HepG2 (cell line): ENCODE measurements at regions not wholly inside any gene's neighbourhood (a gene's known extent, or its start where the extent isn't known, plus 50 kb on each side); places are given as distances from the start of the nearest gene placed in this dataset.

ENCODE experiments used
- ATAC-seq: fragments of 200-7000 bp; cut with Tn5 transposase; 3 replicates; pipeline ENCODE4 v1.9.1; 2020; ENCODE audit warnings: mild to moderate bottlenecking, moderate library complexity
- BruUV-seq: library from RNA; stranded (reverse); fragments of 400-500 nt; replicated peaks from 2 replicates; lab custom pipeline; 2021; lab: Mats Ljungman, UMichigan
- CTCF ChIA-PET: fragments of 300-600 bp; formaldehyde crosslinking; extraction: SDS; loops from one replicate; lab custom pipeline; 2021; ENCODE audit warnings: low total read pairs, inconsistent platforms, low intra/inter-chr PET ratio; lab: Yijun Ruan, JAX
- POLR2A ChIA-PET: fragments of 350-600 bp; sonication (Branson Sonifier 250); formaldehyde crosslinking; loops from one replicate; lab custom pipeline; 2020; ENCODE audit warnings: antibody characterized with exemption, inconsistent platforms; lab: Yijun Ruan, JAX
- DNase-seq: peaks from one replicate; pipeline ENCODE4 v3.0.0-alpha.2; 2015; ENCODE audit warnings: low spot score
- FAIRE-seq: peaks from 3 replicates; lab custom pipeline; 2011; peaks lifted over from hg19 to GRCh38; lab: Jason Lieb, UNC
- H2AFZ ChIP-seq: one replicate; pipeline ENCODE4 v1.6.1; 2011; ENCODE audit warnings: low read length, inconsistent platforms
- H3K27ac ChIP-seq: fragments of 300-600 bp; 3 replicates; pipeline ENCODE4 v1.8.0; 2011; ENCODE audit warnings: mixed run types, mild to moderate bottlenecking, mixed read lengths, low read length, inconsistent platforms; ENCODE audit not compliant: insufficient read depth; ENCODE audit errors: extremely low read length
- H3K27me3 ChIP-seq, 2 experiments: fragments of 200-600 bp in 1 of 2; 2 replicates in 1 of 2; 3 replicates in 1 of 2; pipeline versions ENCODE4 v1.6.0 to v1.8.0; 2011; ENCODE audit warnings: low read length in 2 of 2, mild to moderate bottlenecking in 2 of 2, moderate library complexity in 2 of 2, inconsistent platforms in 1 of 2; ENCODE audit not compliant: insufficient read depth in 2 of 2, control insufficient read depth in 1 of 2
- H3K36me3 ChIP-seq, 2 experiments: fragments of 200-600 bp in 1 of 2; replicated peaks in 1 of 2; 2 replicates in 1 of 2; 3 replicates in 1 of 2; pipeline versions ENCODE4 v1.5.1 to v1.8.0; 2011; ENCODE audit warnings: low read length in 2 of 2, inconsistent platforms in 1 of 2; ENCODE audit not compliant: insufficient read depth in 2 of 2, control insufficient read depth in 1 of 2
- H3K4me1 ChIP-seq: 2 replicates; pipeline ENCODE4 v1.5.1; 2012; ENCODE audit warnings: low read length, inconsistent platforms; ENCODE audit not compliant: insufficient read depth
- H3K4me2 ChIP-seq: 2 replicates; pipeline ENCODE4 v1.6.0; 2011; ENCODE audit warnings: low read depth, low read length, inconsistent platforms
- H3K4me3 ChIP-seq, 3 experiments: fragments of 200-600 bp in 1 of 3; sonication (generic), shearing (Covaris generic) in 1 of 3; replicated peaks in 1 of 3; 2 replicates each; pipeline ENCODE4 v1.5.1; 2011 to 2016; ENCODE audit warnings: low read length in 3 of 3, inconsistent platforms in 2 of 3, low read depth in 2 of 3, mild to moderate bottlenecking in 2 of 3, control low read depth in 1 of 3, mixed read lengths in 1 of 3; ENCODE audit not compliant: insufficient read depth in 1 of 3
- H3K79me2 ChIP-seq: one replicate; pipeline ENCODE4 v1.6.1; 2011; ENCODE audit warnings: low read length, inconsistent platforms; ENCODE audit not compliant: insufficient read depth
- H3K9ac ChIP-seq: 2 replicates; pipeline ENCODE4 v1.6.0; 2011; ENCODE audit warnings: mild to moderate bottlenecking, low read depth, low read length, inconsistent platforms; ENCODE audit not compliant: insufficient read depth
- H3K9me3 ChIP-seq: 2 replicates; pipeline ENCODE4 v1.5.1; 2012; ENCODE audit warnings: mild to moderate bottlenecking, low read length
- H4K20me1 ChIP-seq: 2 replicates; pipeline ENCODE4 v1.6.0; 2011; ENCODE audit warnings: inconsistent platforms, mild to moderate bottlenecking, low read length, moderate library complexity; ENCODE audit not compliant: insufficient read depth
- GPBP1L1 ChIP-seq: sonication (generic); formaldehyde crosslinking; IDR thresholded peaks from 2 replicates; pipeline ENCODE4 v1.5.0; 2020; ENCODE audit warnings: mild to moderate bottlenecking, missing genetic modification reagents
- HES4 ChIP-seq: sonication (generic); formaldehyde crosslinking; IDR thresholded peaks from 2 replicates; pipeline ENCODE4 v1.9.0; 2021; ENCODE audit warnings: mild to moderate bottlenecking, missing genetic modification reagents, borderline replicate concordance
- MEF2D ChIP-seq: sonication (generic); formaldehyde crosslinking; IDR thresholded peaks from 2 replicates; pipeline ENCODE4 v1.5.1; 2020; ENCODE audit warnings: mild to moderate bottlenecking, missing genetic modification reagents
- PLRG1 ChIP-seq: fragments of 450-650 bp; conservative IDR thresholded peaks from 2 replicates; pipeline ENCODE4 v1.6.1; 2016
- RNF219 ChIP-seq: sonication (generic); formaldehyde crosslinking; IDR thresholded peaks from 2 replicates; pipeline ENCODE4 v1.5.0; 2020; ENCODE audit warnings: mild to moderate bottlenecking, missing genetic modification reagents
- SAP130 ChIP-seq: IDR thresholded peaks from 2 replicates; pipeline ENCODE4 v1.6.1; 2016; ENCODE audit warnings: low read depth
- ZBTB37 ChIP-seq: sonication (generic); formaldehyde crosslinking; IDR thresholded peaks from 2 replicates; pipeline ENCODE4 v1.4.0; 2020; ENCODE audit warnings: mild to moderate bottlenecking, missing genetic modification reagents
- ZC3H13 ChIP-seq: sonication (generic); formaldehyde crosslinking; IDR thresholded peaks from 2 replicates; pipeline ENCODE4 v1.8.1; 2023; ENCODE audit warnings: mild to moderate bottlenecking, missing genetic modification reagents, moderate library complexity
- ZFP90 ChIP-seq: sonication (generic); formaldehyde crosslinking; IDR thresholded peaks from 2 replicates; pipeline ENCODE4 v1.8.0; 2022; ENCODE audit warnings: missing genetic modification reagents, mild to moderate bottlenecking, inconsistent platforms, borderline replicate concordance
- ZSCAN9 ChIP-seq: IDR thresholded peaks from 2 replicates; pipeline ENCODE4 v1.6.1; 2016; ENCODE audit warnings: borderline replicate concordance
- WGBS: methylation state at CpG from one replicate; pipeline ENCODE4 v1.1.6; 2017; ENCODE audit warnings: low lambda C conversion rate; 5-methylcytosine and 5-hydroxymethylcytosine counted together
- in situ Hi-C: cut with HindIII; loops from 2 replicates; pipeline ENCODE4 v1.10.0; 2017; ENCODE audit warnings: low pct_unique_long_range_greater_than_20kb; ENCODE audit not compliant: extremely low pct_ligation_motif_present
- intact Hi-C: fragments of 100-400 bp; cut with micrococcal nuclease; formaldehyde crosslinking; loops from one replicate; pipeline ENCODE4 v1.10.0; 2022; ENCODE audit not compliant: unreplicated experiment
- TF ChIP-seq, protein P1 (sequence below): IDR thresholded peaks from 2 replicates; pipeline ENCODE4 v1.6.1; 2018; ENCODE audit warnings: missing genetic modification reagents
- TF ChIP-seq, protein P2 (sequence below): sonication (generic); formaldehyde crosslinking; IDR thresholded peaks from 2 replicates; pipeline ENCODE4 v1.5.0; 2020; ENCODE audit warnings: missing genetic modification reagents
- TF ChIP-seq, protein P3 (sequence below): sonication (generic); formaldehyde crosslinking; IDR thresholded peaks from 2 replicates; pipeline ENCODE4 v1.4.0; 2020; ENCODE audit warnings: missing genetic modification reagents, borderline replicate concordance

DNA sequence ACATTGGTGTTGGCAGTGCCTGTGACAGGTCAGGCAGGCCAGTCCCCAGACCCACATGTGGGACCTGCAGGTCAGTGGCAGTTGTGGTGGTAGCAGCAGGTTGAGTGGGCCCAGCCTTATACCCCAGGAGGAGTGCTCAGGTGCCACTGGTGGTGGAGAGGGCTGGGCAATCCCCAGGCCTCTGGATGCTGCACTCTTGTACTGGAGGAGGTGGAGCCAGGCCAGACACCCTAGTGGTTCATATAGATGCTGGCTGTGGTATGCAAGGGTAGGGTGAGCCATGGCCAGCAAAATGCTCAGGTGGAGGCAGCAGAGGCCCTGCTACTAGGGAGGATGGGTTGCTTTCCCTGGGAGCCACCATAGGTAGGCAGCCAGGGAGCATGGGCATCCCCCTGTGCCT is 190.4 kb upstream of the TMPO start (continued):
- TF ChIP-seq, protein P1, sequence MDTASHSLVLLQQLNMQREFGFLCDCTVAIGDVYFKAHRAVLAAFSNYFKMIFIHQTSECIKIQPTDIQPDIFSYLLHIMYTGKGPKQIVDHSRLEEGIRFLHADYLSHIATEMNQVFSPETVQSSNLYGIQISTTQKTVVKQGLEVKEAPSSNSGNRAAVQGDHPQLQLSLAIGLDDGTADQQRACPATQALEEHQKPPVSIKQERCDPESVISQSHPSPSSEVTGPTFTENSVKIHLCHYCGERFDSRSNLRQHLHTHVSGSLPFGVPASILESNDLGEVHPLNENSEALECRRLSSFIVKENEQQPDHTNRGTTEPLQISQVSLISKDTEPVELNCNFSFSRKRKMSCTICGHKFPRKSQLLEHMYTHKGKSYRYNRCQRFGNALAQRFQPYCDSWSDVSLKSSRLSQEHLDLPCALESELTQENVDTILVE (CRISPR knock-in tag), result no peak
- no peak for TF ChIP-seq MEF2D (CRISPR knock-in tag)

GRCh38 chr12:98328467-98328866 is 186.9 kb upstream of the TMPO start:
- ATAC-seq (no peak), FAIRE-seq (no peak), DNase-seq (no peak)
- Histone ChIP-seq H3K36me3 (no peaks in the 10 kb centered on the region), H3K4me2 (no peak overlapping the region), H3K9ac (no peak overlapping the region), H3K27me3 (no peaks in the 10 kb centered on the region), H3K79me2 (no peaks in the 10 kb centered on the region), H3K9me3 (no peaks in the 10 kb centered on the region), H2AFZ (no peak overlapping the region), H4K20me1 (no peaks in the 10 kb centered on the region), H3K27ac (no peak overlapping the region), H3K4me1 (no peaks in the 10 kb centered on the region), H3K4me3 (no peak overlapping the region)
- in situ Hi-C loops, result no loop called here
- 0% methylated on average over 2 of the region's 2 CpGs for whole genome bisulfite sequencing
- intact Hi-C loops, result no loop called here
- ChIA-PET CTCF (no interaction called here), POLR2A (no interaction called here)
- BruUV-seq, result no TSS peak
- TF ChIP-seq, protein P2, sequence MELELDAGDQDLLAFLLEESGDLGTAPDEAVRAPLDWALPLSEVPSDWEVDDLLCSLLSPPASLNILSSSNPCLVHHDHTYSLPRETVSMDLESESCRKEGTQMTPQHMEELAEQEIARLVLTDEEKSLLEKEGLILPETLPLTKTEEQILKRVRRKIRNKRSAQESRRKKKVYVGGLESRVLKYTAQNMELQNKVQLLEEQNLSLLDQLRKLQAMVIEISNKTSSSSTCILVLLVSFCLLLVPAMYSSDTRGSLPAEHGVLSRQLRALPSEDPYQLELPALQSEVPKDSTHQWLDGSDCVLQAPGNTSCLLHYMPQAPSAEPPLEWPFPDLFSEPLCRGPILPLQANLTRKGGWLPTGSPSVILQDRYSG (CRISPR knock-in tag), result no peak
- TF ChIP-seq PLRG1, result no peak
- TF ChIP-seq HES4 (CRISPR knock-in tag), result no peak
- no peak for TF ChIP-seq ZSCAN9 (CRISPR knock-in tag)
- no peak for TF ChIP-seq ZBTB37 (CRISPR knock-in tag)
- no peak for TF ChIP-seq GPBP1L1
- no peak for TF ChIP-seq ZFP90 (CRISPR knock-in tag)
- no peak for TF ChIP-seq RNF219 (CRISPR knock-in tag)
- TF ChIP-seq ZC3H13, result no peak
- TF ChIP-seq, protein P3, sequence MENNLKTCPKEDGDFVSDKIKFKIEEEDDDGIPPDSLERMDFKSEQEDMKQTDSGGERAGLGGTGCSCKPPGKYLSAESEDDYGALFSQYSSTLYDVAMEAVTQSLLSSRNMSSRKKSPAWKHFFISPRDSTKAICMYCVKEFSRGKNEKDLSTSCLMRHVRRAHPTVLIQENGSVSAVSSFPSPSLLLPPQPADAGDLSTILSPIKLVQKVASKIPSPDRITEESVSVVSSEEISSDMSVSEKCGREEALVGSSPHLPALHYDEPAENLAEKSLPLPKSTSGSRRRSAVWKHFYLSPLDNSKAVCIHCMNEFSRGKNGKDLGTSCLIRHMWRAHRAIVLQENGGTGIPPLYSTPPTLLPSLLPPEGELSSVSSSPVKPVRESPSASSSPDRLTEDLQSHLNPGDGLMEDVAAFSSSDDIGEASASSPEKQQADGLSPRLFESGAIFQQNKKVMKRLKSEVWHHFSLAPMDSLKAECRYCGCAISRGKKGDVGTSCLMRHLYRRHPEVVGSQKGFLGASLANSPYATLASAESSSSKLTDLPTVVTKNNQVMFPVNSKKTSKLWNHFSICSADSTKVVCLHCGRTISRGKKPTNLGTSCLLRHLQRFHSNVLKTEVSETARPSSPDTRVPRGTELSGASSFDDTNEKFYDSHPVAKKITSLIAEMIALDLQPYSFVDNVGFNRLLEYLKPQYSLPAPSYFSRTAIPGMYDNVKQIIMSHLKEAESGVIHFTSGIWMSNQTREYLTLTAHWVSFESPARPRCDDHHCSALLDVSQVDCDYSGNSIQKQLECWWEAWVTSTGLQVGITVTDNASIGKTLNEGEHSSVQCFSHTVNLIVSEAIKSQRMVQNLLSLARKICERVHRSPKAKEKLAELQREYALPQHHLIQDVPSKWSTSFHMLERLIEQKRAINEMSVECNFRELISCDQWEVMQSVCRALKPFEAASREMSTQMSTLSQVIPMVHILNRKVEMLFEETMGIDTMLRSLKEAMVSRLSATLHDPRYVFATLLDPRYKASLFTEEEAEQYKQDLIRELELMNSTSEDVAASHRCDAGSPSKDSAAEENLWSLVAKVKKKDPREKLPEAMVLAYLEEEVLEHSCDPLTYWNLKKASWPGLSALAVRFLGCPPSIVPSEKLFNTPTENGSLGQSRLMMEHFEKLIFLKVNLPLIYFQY (CRISPR knock-in tag), result no peak
- TF ChIP-seq SAP130 (CRISPR knock-in tag), result no peak
